ENCODE measurements at regions not wholly inside any gene's neighbourhood (a gene's known extent, or its start where the extent isn't known, plus 50 kb on each side); places are given as distances from the start of the nearest gene placed in this dataset.

GRCh38 chr4:138775890-138776289, 239.7 kb upstream of the NOCT start:
- Histone ChIP-seq H3K9ac (ENCODE audit: insufficient read depth, low read length, poor library complexity, severe bottlenecking) (peak overlapping the region; percentile 59), H3K27me3 (ENCODE audit: control insufficient read depth in 2 of 2, insufficient read depth in 2 of 2, low read length in 2 of 2) (no peaks in the 10 kb centered on the region), H3K27ac (ENCODE audit: low read depth in 1 of 2, low read length in 2 of 2) (peak overlapping the region in 1 of 2 donors; percentile 65), H3K4me2 (replicated peaks; ENCODE audit: extremely low read depth, low read length, poor library complexity, severe bottlenecking) (peak overlapping the region; percentile 78), H3K4me1 (ENCODE audit: control insufficient read depth in 1 of 2, insufficient read depth in 2 of 2, low read length in 2 of 2) (peaks cover 10% of the 10 kb centered on the region in 2 donors), H2AFZ (ENCODE audit: insufficient read depth, low read depth, low read length, poor library complexity, severe bottlenecking) (peak overlapping the region; percentile 77), H3K79me2 (ENCODE audit: insufficient read depth, low read length) (no peaks in the 10 kb centered on the region), H3K9me3 (replicated peaks in 1 of 2; ENCODE audit: control insufficient read depth in 1 of 2, insufficient read depth in 1 of 2, low read length in 2 of 2) (no peaks in the 10 kb centered on the region), H4K20me1 (ENCODE audit: insufficient read depth, low read length) (no peaks in the 10 kb centered on the region), H3K36me3 (replicated peaks in 1 of 2; ENCODE audit: control insufficient read depth in 1 of 2, insufficient read depth in 2 of 2, low read length in 2 of 2) (no peaks in the 10 kb centered on the region), H3K4me3 (replicated peaks in 1 of 3; ENCODE audit: low read depth in 2 of 3, low read length in 3 of 3) (peak overlapping the region; percentile 24 to 70 (median 59))
- TF ChIP-seq CTCF (IDR thresholded peaks at IDR 0.05): no peak
- H3K27ac Mint-ChIP-seq: peak overlapping the region in 4 of 7 donors; percentile 12 to 84 (median 61)
- no peaks in the 10 kb centered on the region for H3K36me3 Mint-ChIP-seq
- H3K4me3 Mint-ChIP-seq: peak overlapping the region; percentile 73 to 90
- peaks cover 14% of the 10 kb centered on the region for H3K4me1 Mint-ChIP-seq
- 12% methylated on average over 3 of the region's 6 CpGs for WGBS (ENCODE audit: insufficient coverage)
- DNase-seq: peak; percentile 23 to 65 (median 61)
- peaks cover 3 to 11% (median 5%) of the 10 kb centered on the region in 3 donors for H3K27me3 Mint-ChIP-seq (ENCODE audit: low read depth in 3 of 3)
- peaks cover 0 to 3% (median 0%) of the 10 kb centered on the region in 7 donors for H3K9me3 Mint-ChIP-seq
- intact Hi-C loops (cut with micrococcal nuclease): no loop called here

- peak in 1 of 3 donors; percentile 7 for DNase-seq
- Histone ChIP-seq H3K9ac (ENCODE audit: insufficient read depth, low read length, poor library complexity, severe bottlenecking) (peak overlapping the region; percentile 59), H3K27me3 (ENCODE audit: control insufficient read depth in 2 of 2, insufficient read depth in 2 of 2, low read length in 2 of 2) (no peaks in the 10 kb centered on the region), H3K79me2 (ENCODE audit: insufficient read depth, low read length) (no peaks in the 10 kb centered on the region), H4K20me1 (ENCODE audit: insufficient read depth, low read length) (no peaks in the 10 kb centered on the region), H3K9me3 (replicated peaks in 1 of 2; ENCODE audit: control insufficient read depth in 1 of 2, insufficient read depth in 1 of 2, low read length in 2 of 2) (no peaks in the 10 kb centered on the region), H2AFZ (ENCODE audit: insufficient read depth, low read depth, low read length, poor library complexity, severe bottlenecking) (peak overlapping the region; percentile 77), H3K4me1 (ENCODE audit: control insufficient read depth in 1 of 2, insufficient read depth in 2 of 2, low read length in 2 of 2) (peaks cover 10% of the 10 kb centered on the region in 2 donors), H3K27ac (ENCODE audit: low read depth in 1 of 2, low read length in 2 of 2) (peak overlapping the region in 1 of 2 donors; percentile 65), H3K4me2 (replicated peaks; ENCODE audit: extremely low read depth, low read length, poor library complexity, severe bottlenecking) (peak overlapping the region; percentile 78), H3K4me3 (replicated peaks in 1 of 3; ENCODE audit: low read depth in 2 of 3, low read length in 3 of 3) (peak overlapping the region in 1 of 3 experiments; percentile 70), H3K36me3 (replicated peaks in 1 of 2; ENCODE audit: control insufficient read depth in 1 of 2, insufficient read depth in 2 of 2, low read length in 2 of 2) (no peaks in the 10 kb centered on the region)
- Mint-ChIP-seq H3K27ac (peak overlapping the region in 4 of 7 donors; percentile 12 to 84 (median 46)), H3K4me1 (peaks cover 14% of the 10 kb centered on the region), H3K36me3 (no peaks in the 10 kb centered on the region), H3K27me3 (ENCODE audit: low read depth in 3 of 3) (peaks cover 3 to 11% (median 5%) of the 10 kb centered on the region in 3 donors), H3K9me3 (peaks cover 0 to 3% (median 0%) of the 10 kb centered on the region in 7 donors), H3K4me3 (peak overlapping the region in 1 of 2 donors; percentile 90)
- intact Hi-C loops (cut with micrococcal nuclease): no loop called here
- TF ChIP-seq CTCF (IDR thresholded peaks at IDR 0.05): no peak
- 13% methylated on average over 1 of the region's 3 CpGs for WGBS (ENCODE audit: insufficient coverage)
These were observed 240.1 kb upstream of the NOCT start for GRCh38 chr4:138775489-138775888.

Data from CD14-positive monocyte (primary cell).